Ishikawa (cell line): ENCODE measurements at regions not wholly inside any gene's neighbourhood (a gene's known extent, or its start where the extent isn't known, plus 50 kb on each side); places are given as distances from the start of the nearest gene placed in this dataset.

Experiments used
- CEBPB ChIP-seq: IDR thresholded peaks from 2 replicates; pipeline ENCODE4 v1.6.1; 2012
- CREB1 ChIP-seq: IDR thresholded peaks from 2 replicates; pipeline ENCODE4 v1.6.1; 2012; ENCODE audit warnings: low read depth
- EGR1 ChIP-seq: IDR thresholded peaks from 2 replicates; pipeline ENCODE4 v1.6.1; 2012
- EP300 ChIP-seq: IDR thresholded peaks from 2 replicates; pipeline ENCODE4 v1.6.1; 2012; ENCODE audit warnings: borderline replicate concordance
- FOXM1 ChIP-seq: IDR thresholded peaks from 2 replicates; pipeline ENCODE4 v1.6.1; 2012; ENCODE audit warnings: low read depth, borderline replicate concordance
- NFIC ChIP-seq: IDR thresholded peaks from 2 replicates; pipeline ENCODE4 v1.6.1; 2012
- RAD21 ChIP-seq: IDR thresholded peaks from 2 replicates; pipeline ENCODE4 v1.6.1; 2012; ENCODE audit warnings: low read depth
- TAF1 ChIP-seq: IDR thresholded peaks from 2 replicates; pipeline ENCODE4 v1.6.1; 2012; ENCODE audit warnings: low read depth, mild to moderate bottlenecking
- TCF12 ChIP-seq: IDR thresholded peaks from 2 replicates; pipeline ENCODE4 v1.6.1; 2012; ENCODE audit warnings: low read depth
- TEAD4 ChIP-seq: IDR thresholded peaks from 2 replicates; pipeline ENCODE4 v1.6.1; 2012
- YY1 ChIP-seq: IDR thresholded peaks from 2 replicates; pipeline ENCODE4 v1.6.1; 2012; ENCODE audit warnings: low read depth
- ZBTB7A ChIP-seq: IDR thresholded peaks from 2 replicates; pipeline ENCODE4 v1.6.1; 2012; ENCODE audit warnings: low read depth
- TF ChIP-seq, protein P1 (sequence below): IDR thresholded peaks from 2 replicates; pipeline ENCODE4 v1.6.1; 2012
- TF ChIP-seq, protein P2 (sequence below): IDR thresholded peaks from 2 replicates; pipeline ENCODE4 v1.6.1; 2012; ENCODE audit warnings: low read depth, mild to moderate bottlenecking
- TF ChIP-seq, protein P3 (sequence below): IDR thresholded peaks from 2 replicates; pipeline ENCODE4 v1.6.1; 2012

DNA sequence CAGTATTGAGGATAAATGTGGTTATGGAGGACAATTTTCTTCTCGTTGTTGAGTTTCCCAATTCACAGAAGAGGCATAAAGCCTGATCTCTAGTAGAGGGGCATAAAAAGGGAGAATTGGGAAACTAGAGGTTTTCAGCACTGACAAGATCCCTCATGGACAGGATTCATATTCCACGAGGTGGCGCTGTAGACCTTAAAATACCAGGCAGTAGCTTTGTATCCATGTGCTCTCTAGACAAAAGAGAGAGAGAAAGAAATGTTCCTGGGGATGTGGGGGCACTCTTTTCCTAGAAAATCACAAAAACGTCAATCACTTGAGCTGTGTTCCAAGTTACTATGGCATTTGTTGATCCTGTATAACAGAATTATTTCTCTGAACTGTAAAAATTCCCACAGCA is 128.3 kb downstream of the MAGEE1 start:
- TF ChIP-seq YY1 (no peak), RAD21 (peak; percentile 49)

DNA sequence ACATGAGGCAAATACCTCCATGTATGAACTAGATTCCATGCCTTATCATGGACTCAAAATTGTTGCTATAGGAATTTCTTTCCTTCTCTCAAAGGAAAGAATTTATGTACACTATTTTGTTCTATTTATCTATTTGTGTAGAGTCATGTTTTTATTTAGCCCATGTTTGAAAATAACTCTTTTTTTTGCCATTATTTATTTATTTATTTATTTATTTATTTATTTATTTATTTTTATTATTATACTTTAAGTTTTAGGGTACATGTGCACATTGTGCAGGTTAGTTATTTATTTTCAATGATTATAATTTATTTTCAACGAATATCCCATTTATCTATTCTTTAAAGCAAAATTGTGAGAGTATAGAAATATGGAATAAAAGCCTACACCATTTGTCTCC is 177.9 kb downstream of the MAGEE1 start:
- TF ChIP-seq YY1 (no peak), TEAD4 (no peak), FOXM1 (no peak), NFIC (no peak), EP300 (no peak), CREB1 (no peak), ZBTB7A (no peak)
- TF ChIP-seq, protein P1, sequence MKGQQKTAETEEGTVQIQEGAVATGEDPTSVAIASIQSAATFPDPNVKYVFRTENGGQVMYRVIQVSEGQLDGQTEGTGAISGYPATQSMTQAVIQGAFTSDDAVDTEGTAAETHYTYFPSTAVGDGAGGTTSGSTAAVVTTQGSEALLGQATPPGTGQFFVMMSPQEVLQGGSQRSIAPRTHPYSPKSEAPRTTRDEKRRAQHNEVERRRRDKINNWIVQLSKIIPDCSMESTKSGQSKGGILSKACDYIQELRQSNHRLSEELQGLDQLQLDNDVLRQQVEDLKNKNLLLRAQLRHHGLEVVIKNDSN: no peak

DNA sequence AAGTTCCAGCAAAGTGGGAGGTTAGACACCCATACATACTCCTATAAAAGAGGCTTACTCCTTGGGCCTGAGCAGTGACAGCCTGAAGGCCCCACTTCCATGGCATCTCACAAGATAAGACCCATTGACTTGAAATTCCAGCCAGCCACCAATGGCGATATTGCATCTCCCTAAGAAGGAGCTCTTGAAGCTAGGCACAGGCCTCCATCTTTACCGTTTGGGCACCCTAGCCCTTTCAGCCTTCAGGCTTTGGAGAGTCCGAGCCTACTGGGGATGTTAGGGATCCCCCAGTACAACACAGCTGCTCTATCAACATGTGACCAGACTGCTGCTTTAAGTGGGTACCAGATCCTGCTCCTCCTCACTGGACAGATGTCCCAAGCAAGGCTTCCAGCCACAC is 189.5 kb downstream of the MAGEE1 start:
- no peak for TF ChIP-seq ZBTB7A
- no peak for TF ChIP-seq FOXM1
- TF ChIP-seq YY1: no peak
- TF ChIP-seq, protein P2, sequence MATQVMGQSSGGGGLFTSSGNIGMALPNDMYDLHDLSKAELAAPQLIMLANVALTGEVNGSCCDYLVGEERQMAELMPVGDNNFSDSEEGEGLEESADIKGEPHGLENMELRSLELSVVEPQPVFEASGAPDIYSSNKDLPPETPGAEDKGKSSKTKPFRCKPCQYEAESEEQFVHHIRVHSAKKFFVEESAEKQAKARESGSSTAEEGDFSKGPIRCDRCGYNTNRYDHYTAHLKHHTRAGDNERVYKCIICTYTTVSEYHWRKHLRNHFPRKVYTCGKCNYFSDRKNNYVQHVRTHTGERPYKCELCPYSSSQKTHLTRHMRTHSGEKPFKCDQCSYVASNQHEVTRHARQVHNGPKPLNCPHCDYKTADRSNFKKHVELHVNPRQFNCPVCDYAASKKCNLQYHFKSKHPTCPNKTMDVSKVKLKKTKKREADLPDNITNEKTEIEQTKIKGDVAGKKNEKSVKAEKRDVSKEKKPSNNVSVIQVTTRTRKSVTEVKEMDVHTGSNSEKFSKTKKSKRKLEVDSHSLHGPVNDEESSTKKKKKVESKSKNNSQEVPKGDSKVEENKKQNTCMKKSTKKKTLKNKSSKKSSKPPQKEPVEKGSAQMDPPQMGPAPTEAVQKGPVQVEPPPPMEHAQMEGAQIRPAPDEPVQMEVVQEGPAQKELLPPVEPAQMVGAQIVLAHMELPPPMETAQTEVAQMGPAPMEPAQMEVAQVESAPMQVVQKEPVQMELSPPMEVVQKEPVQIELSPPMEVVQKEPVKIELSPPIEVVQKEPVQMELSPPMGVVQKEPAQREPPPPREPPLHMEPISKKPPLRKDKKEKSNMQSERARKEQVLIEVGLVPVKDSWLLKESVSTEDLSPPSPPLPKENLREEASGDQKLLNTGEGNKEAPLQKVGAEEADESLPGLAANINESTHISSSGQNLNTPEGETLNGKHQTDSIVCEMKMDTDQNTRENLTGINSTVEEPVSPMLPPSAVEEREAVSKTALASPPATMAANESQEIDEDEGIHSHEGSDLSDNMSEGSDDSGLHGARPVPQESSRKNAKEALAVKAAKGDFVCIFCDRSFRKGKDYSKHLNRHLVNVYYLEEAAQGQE: no peak
- TF ChIP-seq TEAD4: no peak
- no peak for TF ChIP-seq EP300
- TF ChIP-seq, protein P3, sequence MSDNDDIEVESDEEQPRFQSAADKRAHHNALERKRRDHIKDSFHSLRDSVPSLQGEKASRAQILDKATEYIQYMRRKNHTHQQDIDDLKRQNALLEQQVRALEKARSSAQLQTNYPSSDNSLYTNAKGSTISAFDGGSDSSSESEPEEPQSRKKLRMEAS: no peak
- no peak for TF ChIP-seq NFIC
- TF ChIP-seq CEBPB: no peak
- TF ChIP-seq EGR1: no peak
- TF ChIP-seq CREB1: no peak
- TF ChIP-seq, protein P1: no peak
- TF ChIP-seq RAD21: no peak
- TF ChIP-seq TCF12: no peak
- no peak for TF ChIP-seq TAF1

DNA sequence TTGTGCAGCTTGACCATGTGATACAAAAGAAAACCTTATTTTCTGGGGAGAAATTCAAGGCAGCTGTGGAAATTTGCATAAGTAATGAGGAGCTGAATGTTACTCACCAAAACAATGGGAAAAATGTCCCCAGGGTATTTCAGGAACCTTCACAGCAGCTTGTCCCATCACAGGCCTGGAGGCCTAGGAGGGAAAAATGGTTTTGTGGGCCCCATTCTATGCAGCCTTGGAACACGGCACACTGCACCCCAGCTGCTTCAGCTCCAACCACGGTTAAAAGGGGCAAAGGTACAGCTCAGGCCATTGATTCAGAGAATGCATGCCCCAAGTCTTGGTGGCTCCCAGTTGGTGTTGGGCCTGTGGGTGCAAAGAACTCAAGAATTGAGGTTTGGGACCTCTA is 216.1 kb downstream of the MAGEE1 start:
- no peak for TF ChIP-seq TAF1
- no peak for TF ChIP-seq ZBTB7A
- TF ChIP-seq, protein P1: no peak
- TF ChIP-seq, protein P3: no peak
- TF ChIP-seq, protein P2: no peak
- TF ChIP-seq RAD21: no peak
- TF ChIP-seq NFIC: no peak
- no peak for TF ChIP-seq EGR1
- no peak for TF ChIP-seq FOXM1
- TF ChIP-seq EP300: no peak
- no peak for TF ChIP-seq CEBPB
- TF ChIP-seq TEAD4: no peak
- no peak for TF ChIP-seq YY1
- TF ChIP-seq TCF12: no peak
- TF ChIP-seq CREB1: no peak

DNA sequence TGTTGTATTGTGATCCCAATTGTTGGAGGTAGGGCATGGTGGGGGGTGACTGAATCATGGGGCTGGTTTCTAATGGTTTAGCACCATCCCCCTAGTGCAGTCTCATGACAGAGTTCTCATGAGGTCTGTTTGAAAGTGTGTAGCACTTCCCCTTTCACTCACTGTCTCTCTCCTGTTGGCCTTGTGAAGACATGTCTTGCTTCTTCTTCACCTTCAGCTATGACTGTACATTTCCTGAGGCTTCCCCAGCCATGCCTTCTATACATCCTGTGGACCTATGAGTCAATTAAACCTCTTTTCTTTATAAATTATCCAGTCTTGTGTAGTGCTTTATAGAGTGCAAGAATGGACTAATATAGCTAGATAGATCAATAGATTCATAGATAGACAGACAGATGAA is 230.0 kb downstream of the MAGEE1 start:
- TF ChIP-seq, protein P1: no peak
- TF ChIP-seq TEAD4 (no peak), RAD21 (no peak), TCF12 (no peak), EGR1 (no peak), ZBTB7A (no peak), YY1 (no peak), EP300 (no peak), TAF1 (no peak), NFIC (no peak), CEBPB (no peak), FOXM1 (no peak), CREB1 (no peak)
- TF ChIP-seq, protein P2: no peak
- TF ChIP-seq, protein P3: no peak
